Activated CD8-positive, alpha-beta T cell treated with anti-CD3 and anti-CD28 coated beads for 36 hours (primary cell): ENCODE measurements at regions not wholly inside any gene's neighbourhood (a gene's known extent, or its start where the extent isn't known, plus 50 kb on each side); places are given as distances from the start of the nearest gene placed in this dataset.

ENCODE experiments used
- ATAC-seq: fragments of 200-7000 bp; cut with Tn5 transposase; one replicate; pipeline ENCODE4 v1.10.0; 2021; ENCODE audit warnings: mild to moderate bottlenecking, moderate library complexity
- CTCF ChIA-PET: fragments of 350-600 bp; sonication (Branson Sonifier 250); formaldehyde crosslinking; loops from one replicate; lab custom pipeline; 2021; ENCODE audit warnings: antibody characterized with exemption; lab: Charles Lee
- POLR2A ChIA-PET: fragments of 350-600 bp; sonication (Branson Sonifier 250); formaldehyde crosslinking; loops from one replicate; lab custom pipeline; 2021; ENCODE audit warnings: antibody characterized with exemption; lab: Charles Lee
- DNase-seq: peaks from one replicate; pipeline ENCODE4 v3.0.0-alpha.2; 2020
- H3K27ac Mint-ChIP-seq: one replicate; pipeline ENCODE4 v1.8.0; 2021; ENCODE audit warnings: mild to moderate bottlenecking, mixed read lengths
- H3K27me3 Mint-ChIP-seq: one replicate; pipeline ENCODE4 v1.8.0; 2021; ENCODE audit warnings: mixed read lengths
- H3K36me3 Mint-ChIP-seq: one replicate; pipeline ENCODE4 v1.8.0; 2021; ENCODE audit warnings: low read depth, mixed read lengths
- H3K4me1 Mint-ChIP-seq: one replicate; pipeline ENCODE4 v1.8.0; 2021; ENCODE audit warnings: low read depth, mixed read lengths
- H3K4me3 Mint-ChIP-seq: one replicate; pipeline ENCODE4 v1.8.0; 2021; ENCODE audit warnings: mild to moderate bottlenecking, moderate library complexity, mixed read lengths
- H3K9me3 Mint-ChIP-seq: one replicate; pipeline ENCODE4 v1.8.0; 2021; ENCODE audit warnings: mixed read lengths
- CTCF ChIP-seq: fragments of 200-600 bp; IDR thresholded peaks from one replicate; pipeline ENCODE4 v1.8.0; 2022; ENCODE audit warnings: antibody characterized with exemption, mild to moderate bottlenecking
- intact Hi-C: fragments of 100-400 bp; cut with micrococcal nuclease; formaldehyde crosslinking; loops from one replicate; pipeline ENCODE4 v1.10.0; 2022

GRCh38 chr7:136130511-136131303, 153.5 kb upstream of the MTPN start:
- Mint-ChIP-seq H3K27me3 (no peaks in the 10 kb centered on the region), H3K36me3 (no peaks in the 10 kb centered on the region), H3K27ac (no peak overlapping the region), H3K9me3 (no peaks in the 10 kb centered on the region), H3K4me3 (no peak overlapping the region), H3K4me1 (no peaks in the 10 kb centered on the region)
- CTCF ChIA-PET, result no interaction called here
- DNase-seq (no peak), ATAC-seq (no peak)
- no peak for TF ChIP-seq CTCF
- intact Hi-C loops, result no loop called here
- POLR2A ChIA-PET, result no interaction called here

- H3K36me3 Mint-ChIP-seq, result no peaks in the 10 kb centered on the region
- no peak overlapping the region for H3K27ac Mint-ChIP-seq
- no peaks in the 10 kb centered on the region for H3K9me3 Mint-ChIP-seq
- no peak overlapping the region for H3K4me3 Mint-ChIP-seq
- DNase-seq (no peak), ATAC-seq (no peak)
- ChIA-PET POLR2A (no interaction called here), CTCF (interaction anchor here (0.9 kb wide), 1 partner anchor 10 kb away, joined by 3 read pairs; no protein-coding TSS in a partner anchor)
- H3K4me1 Mint-ChIP-seq, result no peaks in the 10 kb centered on the region
- H3K27me3 Mint-ChIP-seq, result no peaks in the 10 kb centered on the region
- no peak for TF ChIP-seq CTCF
- intact Hi-C loops, result no loop called here
Observed at GRCh38 chr7:136128050-136128449, 150.9 kb upstream of the MTPN start.

- H3K36me3 Mint-ChIP-seq, result no peaks in the 10 kb centered on the region
- no peak for DNase-seq
- peaks cover 1% of the 10 kb centered on the region for H3K9me3 Mint-ChIP-seq
- ATAC-seq, result no peak
- no peak overlapping the region for H3K27ac Mint-ChIP-seq
- H3K4me1 Mint-ChIP-seq, result no peaks in the 10 kb centered on the region
- no peak for TF ChIP-seq CTCF
- ChIA-PET POLR2A (interaction anchor here (0.6 kb wide), 1 partner anchor 52 kb away, joined by 3 read pairs; no protein-coding TSS in a partner anchor), CTCF (interaction anchor here (1.6 kb wide), 1 partner anchor 7 kb away, joined by 5 read pairs; no protein-coding TSS in a partner anchor)
- no peaks in the 10 kb centered on the region for H3K27me3 Mint-ChIP-seq
- no peak overlapping the region for H3K4me3 Mint-ChIP-seq
- intact Hi-C loops, result no loop called here
Observed at GRCh38 chr7:136123352-136123751, 146.2 kb upstream of the MTPN start.

- ChIA-PET CTCF (no interaction called here), POLR2A (no interaction called here)
- TF ChIP-seq CTCF, result no peak
- no peak for ATAC-seq
- DNase-seq, result no peak
- Mint-ChIP-seq H3K4me3 (no peak overlapping the region), H3K9me3 (peaks cover 1% of the 10 kb centered on the region), H3K36me3 (no peaks in the 10 kb centered on the region), H3K4me1 (no peaks in the 10 kb centered on the region), H3K27ac (no peak overlapping the region), H3K27me3 (no peaks in the 10 kb centered on the region)
- intact Hi-C loops, result no loop called here
Observed at GRCh38 chr7:136122026-136122425, 144.9 kb upstream of the MTPN start.

- Mint-ChIP-seq H3K4me3 (no peak overlapping the region), H3K36me3 (no peaks in the 10 kb centered on the region), H3K9me3 (peaks cover 1% of the 10 kb centered on the region), H3K4me1 (no peaks in the 10 kb centered on the region), H3K27ac (no peak overlapping the region), H3K27me3 (no peaks in the 10 kb centered on the region)
- no peak for ATAC-seq
- intact Hi-C loops, result no loop called here
- ChIA-PET POLR2A (no interaction called here), CTCF (no interaction called here)
- TF ChIP-seq CTCF, result no peak
- no peak for DNase-seq
Observed at GRCh38 chr7:136117539-136117938, 140.4 kb upstream of the MTPN start.
